Ascending aorta (tissue), 2 donors: ENCODE measurements at regions not wholly inside any gene's neighbourhood (a gene's known extent, or its start where the extent isn't known, plus 50 kb on each side); places are given as distances from the start of the nearest gene placed in this dataset.

ENCODE experiments used
- DNase-seq, 2 donors: peaks; one replicate each; pipeline ENCODE4 v3.0.0-alpha.2; 2019; ENCODE audit warnings: low spot score in 2 of 2
- H3K27ac ChIP-seq, 2 donors: fragments of 200-600 bp; sonication (generic); one replicate each; pipeline ENCODE4 v1.5.1; 2016 to 2017; ENCODE audit warnings: mild to moderate bottlenecking in 1 of 2
- H3K27me3 ChIP-seq: fragments of 200-600 bp; sonication (generic); one replicate; pipeline ENCODE4 v1.5.1; 2017
- H3K36me3 ChIP-seq, 2 donors: fragments of 200-600 bp; sonication (generic); one replicate each; pipeline ENCODE4 v1.5.1; 2016
- H3K4me1 ChIP-seq, 2 donors: fragments of 200-600 bp; sonication (generic); one replicate each; pipeline ENCODE4 v1.5.1; 2016 to 2017; ENCODE audit warnings: mild to moderate bottlenecking in 1 of 2
- H3K4me3 ChIP-seq, 2 donors: fragments of 200-600 bp; sonication (generic); one replicate each; pipeline ENCODE4 v1.5.1; 2016 to 2017; ENCODE audit warnings: mild to moderate bottlenecking in 1 of 2
- H3K9me3 ChIP-seq, 2 donors: fragments of 200-600 bp; sonication (generic); one replicate each; pipeline ENCODE4 v1.5.1; 2016
- CTCF ChIP-seq, 3 experiments: fragments of 200-600 bp in 2 of 3; fragments of 450-650 bp in 1 of 3; sonication (generic) in 2 of 3; IDR thresholded peaks; one replicate each; pipeline ENCODE4 v1.5.1; 2016 to 2019; ENCODE audit warnings: antibody characterized with exemption in 3 of 3, mild to moderate bottlenecking in 1 of 3, moderate library complexity in 1 of 3
- intact Hi-C: fragments of 100-400 bp; cut with DNase I; formaldehyde crosslinking; loops from one replicate; pipeline ENCODE4 v1.15.1; 2023

- Histone ChIP-seq H3K4me1 (no peaks in the 10 kb centered on the region), H3K9me3 (no peaks in the 10 kb centered on the region), H3K36me3 (no peaks in the 10 kb centered on the region), H3K27ac (no peak overlapping the region), H3K27me3 (no peaks in the 10 kb centered on the region), H3K4me3 (no peak overlapping the region)
- intact Hi-C loops: no loop called here
- DNase-seq: no peak
- no peak for TF ChIP-seq CTCF (IDR thresholded peaks at IDR 0.05)
Observed at GRCh38 chr2:147384659-147385058, 460.2 kb upstream of the ACVR2A start.

- no peaks in the 10 kb centered on the region for H3K36me3 ChIP-seq
- no peaks in the 10 kb centered on the region for H3K4me1 ChIP-seq
- no peak overlapping the region for H3K27ac ChIP-seq
- H3K4me3 ChIP-seq: no peak overlapping the region
- intact Hi-C loops: no loop called here
- no peaks in the 10 kb centered on the region for H3K9me3 ChIP-seq
- TF ChIP-seq CTCF (IDR thresholded peaks at IDR 0.05): no peak
- DNase-seq: no peak
- H3K27me3 ChIP-seq: no peaks in the 10 kb centered on the region
Observed at GRCh38 chr2:147382322-147382948, 462.4 kb upstream of the ACVR2A start.

GRCh38 chr2:147378403-147378802 is 466.4 kb upstream of the ACVR2A start:
- H3K4me3 ChIP-seq: no peak overlapping the region
- no peaks in the 10 kb centered on the region for H3K9me3 ChIP-seq
- H3K4me1 ChIP-seq: no peaks in the 10 kb centered on the region
- intact Hi-C loops: no loop called here
- no peak overlapping the region for H3K27ac ChIP-seq
- no peaks in the 10 kb centered on the region for H3K36me3 ChIP-seq
- H3K27me3 ChIP-seq: no peaks in the 10 kb centered on the region
- DNase-seq: no peak
- TF ChIP-seq CTCF (IDR thresholded peaks at IDR 0.05): no peak

GRCh38 chr2:147375073-147375472 is 469.8 kb upstream of the ACVR2A start:
- Histone ChIP-seq H3K4me3 (no peak overlapping the region), H3K27ac (no peak overlapping the region), H3K4me1 (no peaks in the 10 kb centered on the region), H3K27me3 (no peaks in the 10 kb centered on the region), H3K9me3 (no peaks in the 10 kb centered on the region), H3K36me3 (no peaks in the 10 kb centered on the region)
- intact Hi-C loops: no loop called here
- TF ChIP-seq CTCF (IDR thresholded peaks at IDR 0.05): no peak
- no peak for DNase-seq

GRCh38 chr2:147374423-147374811 is 470.4 kb upstream of the ACVR2A start:
- no peak for DNase-seq
- no peak overlapping the region for H3K27ac ChIP-seq

More at GRCh38 chr2:147374423-147374811, 470.4 kb upstream of the ACVR2A start:
- intact Hi-C loops: no loop called here
- Histone ChIP-seq H3K27me3 (no peaks in the 10 kb centered on the region), H3K4me3 (no peak overlapping the region), H3K36me3 (no peaks in the 10 kb centered on the region), H3K4me1 (no peaks in the 10 kb centered on the region), H3K9me3 (no peaks in the 10 kb centered on the region)
- no peak for TF ChIP-seq CTCF (IDR thresholded peaks at IDR 0.05)
